ENCODE measurements at regions not wholly inside any gene's neighbourhood (a gene's known extent, or its start where the extent isn't known, plus 50 kb on each side); places are given as distances from the start of the nearest gene placed in this dataset.

GRCh38 chr5:36418152-36418979 lies 116.7 kb upstream of the RANBP3L start:
- Histone ChIP-seq H2AK9ac (replicated peaks; ENCODE audit: low read depth, low read length, poor library complexity) (no peak overlapping the region), H3K27me3 (ENCODE audit: control insufficient read depth, insufficient read depth, low read length) (peaks cover 13% of the 10 kb centered on the region), H3K23ac (ENCODE audit: low read depth, low read length) (no peak overlapping the region), H3K4ac (ENCODE audit: low read depth, low read length) (no peak overlapping the region), H4K91ac (ENCODE audit: insufficient read depth, low read depth, low read length) (no peak overlapping the region), H3K27ac (ENCODE audit: insufficient read depth, low read length) (no peak overlapping the region), H3K9ac (ENCODE audit: low read depth, low read length) (no peak overlapping the region), H2BK20ac (ENCODE audit: low read depth, low read length) (no peak overlapping the region), H2BK5ac (ENCODE audit: low read depth, low read length, poor library complexity, severe bottlenecking) (no peak overlapping the region), H3K4me2 (ENCODE audit: low read depth, low read length) (no peak overlapping the region), H4K5ac (ENCODE audit: low read depth, low read length) (no peak overlapping the region), H3K36me3 (ENCODE audit: control insufficient read depth, insufficient read depth, low read length) (no peaks in the 10 kb centered on the region), H3K9me1 (ENCODE audit: insufficient read depth, low read length) (no peaks in the 10 kb centered on the region), H3K79me1 (ENCODE audit: low read depth in 1 of 2, low read length in 2 of 2) (no peaks in the 10 kb centered on the region), H3K4me3 (ENCODE audit: insufficient read depth, low read depth, low read length) (no peak overlapping the region), H4K20me1 (ENCODE audit: insufficient read depth, low read length) (no peaks in the 10 kb centered on the region), H3K14ac (replicated peaks; ENCODE audit: low read depth, low read length) (no peak overlapping the region), H4K8ac (ENCODE audit: low read depth in 2 of 2, low read length in 2 of 2) (no peak overlapping the region), H2AK5ac (ENCODE audit: low read depth, low read length) (no peak overlapping the region), H3K4me1 (ENCODE audit: control insufficient read depth, insufficient read depth, low read length) (no peaks in the 10 kb centered on the region), H3K18ac (ENCODE audit: low read depth, low read length) (no peak overlapping the region), H3K56ac (ENCODE audit: extremely low read depth, insufficient read depth, low read length) (no peak overlapping the region), H2AFZ (replicated peaks; ENCODE audit: low read length, poor library complexity) (no peak overlapping the region), H2BK15ac (ENCODE audit: low read depth, low read length) (no peak overlapping the region), H3K9me3 (ENCODE audit: control insufficient read depth, insufficient read depth, low read length) (no peaks in the 10 kb centered on the region), H2BK120ac (ENCODE audit: low read depth, low read length) (no peak overlapping the region)
- POLR2A ChIA-PET (ENCODE audit: unreplicated experiment), result interaction anchor here (0.6 kb wide), 1 partner anchor 464 kb away, joined by 3 read pairs; no protein-coding TSS in a partner anchor
- WGBS, 2 experiments (ENCODE audit: extremely low coverage in 2 of 2, insufficient read length in 1 of 2), result 67% methylated on average over 1 of the region's 6 CpGs; no CpG with 5 or more reads in 1 of the 2 experiments
- CTCF ChIA-PET, result interaction anchor here (1.6 to 2.4 kb wide), 3 partner anchors 272 to 278 kb away, joined by 4 to 9 read pairs (median 6); no protein-coding TSS in a partner anchor
- dilution Hi-C loops (cut with HindIII; ENCODE audit: low sequenced_read_pairs, unreplicated experiment), result no loop called here
- in situ Hi-C loops (cut with MboI; ENCODE audit: low sequenced_read_pairs), result loop anchor here (10.0 kb wide), 1 partner anchor 86 kb away; no protein-coding TSS in a partner anchor
- BruUV-seq (replicated peaks), result no TSS peak
- DNase-seq, result no peak
- no peak for ATAC-seq (ENCODE audit: low read depth)
- intact Hi-C loops (cut with micrococcal nuclease), result no loop called here
- TF ChIP-seq FOS (IDR thresholded peaks at IDR 0.05; ENCODE audit: low read depth, low read length) (no peak), MAZ (IDR thresholded peaks at IDR 0.05; ENCODE audit: borderline replicate concordance, low read depth, low read length) (no peak), BHLHE40 (IDR thresholded peaks at IDR 0.05; ENCODE audit: low read depth, low read length) (no peak)

Data from IMR-90 (cell line).